Activated CD4-positive, alpha-beta T cell treated with anti-CD3 and anti-CD28 coated beads, Interleukin-2, amount 10 ng/mL, durations not matched to agents 24 days and 14 days (primary cell): ENCODE measurements at regions not wholly inside any gene's neighbourhood (a gene's known extent, or its start where the extent isn't known, plus 50 kb on each side); places are given as distances from the start of the nearest gene placed in this dataset.
"Not testable (repeated sequence)": the region's sequence is repeated elsewhere in the genome, so short reads cannot be mapped to it uniquely, and the experiment has no call there.

Experiments
- DNase-seq: peaks from one replicate; pipeline ENCODE4 v3.0.0; 2022
- H3K27ac Mint-ChIP-seq: one replicate; pipeline ENCODE4 v1.8.0; 2022; ENCODE audit warnings: mild to moderate bottlenecking, mixed read lengths
- H3K27me3 Mint-ChIP-seq: one replicate; pipeline ENCODE4 v1.8.0; 2022; ENCODE audit warnings: mixed read lengths
- H3K36me3 Mint-ChIP-seq: one replicate; pipeline ENCODE4 v1.8.0; 2022; ENCODE audit warnings: low read depth, mild to moderate bottlenecking, mixed read lengths
- H3K4me1 Mint-ChIP-seq: one replicate; pipeline ENCODE4 v1.8.0; 2021; ENCODE audit warnings: mixed read lengths
- H3K4me3 Mint-ChIP-seq: one replicate; pipeline ENCODE4 v1.8.0; 2022; ENCODE audit warnings: mild to moderate bottlenecking, moderate library complexity, mixed read lengths
- H3K9me3 Mint-ChIP-seq: one replicate; pipeline ENCODE4 v1.8.0; 2021; ENCODE audit warnings: mixed read lengths
- intact Hi-C: fragments of 100-400 bp; cut with micrococcal nuclease; formaldehyde crosslinking; loops from one replicate; pipeline ENCODE4 v1.15.1; 2023

- no peaks in the 10 kb centered on the region for H3K27me3 Mint-ChIP-seq
- no peak for DNase-seq
- H3K4me1 Mint-ChIP-seq: no peaks in the 10 kb centered on the region
- H3K27ac Mint-ChIP-seq: no peak overlapping the region
- H3K36me3 Mint-ChIP-seq: no peaks in the 10 kb centered on the region
- no peak overlapping the region for H3K4me3 Mint-ChIP-seq
- H3K9me3 Mint-ChIP-seq: no peaks in the 10 kb centered on the region
- intact Hi-C loops: loop anchor here (10.0 kb wide), 1 partner anchor 125 kb away; no protein-coding TSS in a partner anchor
Observed at GRCh38 chr6:150689900-150690590, 90.4 kb downstream of the PLEKHG1 start.

- no peak for DNase-seq
- Mint-ChIP-seq H3K4me3 (no peak overlapping the region), H3K27ac (no peak overlapping the region), H3K4me1 (no peaks in the 10 kb centered on the region), H3K9me3 (no peaks in the 10 kb centered on the region), H3K36me3 (no peaks in the 10 kb centered on the region), H3K27me3 (peaks cover 4% of the 10 kb centered on the region)
- intact Hi-C loops: no loop called here
Observed at GRCh38 chr6:150690681-150691080, 91.0 kb downstream of the PLEKHG1 start.

- no peak for DNase-seq
- no peak overlapping the region for H3K4me3 Mint-ChIP-seq
- no peaks in the 10 kb centered on the region for H3K36me3 Mint-ChIP-seq
- no peaks in the 10 kb centered on the region for H3K9me3 Mint-ChIP-seq
- intact Hi-C loops: no loop called here
- no peak overlapping the region for H3K27ac Mint-ChIP-seq
- H3K27me3 Mint-ChIP-seq: peaks cover 4% of the 10 kb centered on the region
- no peaks in the 10 kb centered on the region for H3K4me1 Mint-ChIP-seq
Observed at GRCh38 chr6:150691463-150691862, 91.8 kb downstream of the PLEKHG1 start.

GRCh38 chr6:150692604-150693003 lies 92.9 kb downstream of the PLEKHG1 start:
- no peak overlapping the region for H3K27ac Mint-ChIP-seq
- no peaks in the 10 kb centered on the region for H3K4me1 Mint-ChIP-seq

GRCh38 chr6:150694889-150695288 lies 95.2 kb downstream of the PLEKHG1 start:
- Mint-ChIP-seq H3K4me3 (no peak overlapping the region), H3K9me3 (no peaks in the 10 kb centered on the region), H3K27me3 (peaks cover 9% of the 10 kb centered on the region), H3K4me1 (no peaks in the 10 kb centered on the region), H3K36me3 (no peaks in the 10 kb centered on the region), H3K27ac (no peak overlapping the region)
- intact Hi-C loops: no loop called here
- no peak for DNase-seq

More at GRCh38 chr6:150692604-150693003, 92.9 kb downstream of the PLEKHG1 start:
- no peak for DNase-seq
- intact Hi-C loops: no loop called here
- Mint-ChIP-seq H3K36me3 (no peaks in the 10 kb centered on the region), H3K9me3 (no peaks in the 10 kb centered on the region), H3K27me3 (peaks cover 6% of the 10 kb centered on the region), H3K4me3 (no peak overlapping the region)

- peaks cover 9% of the 10 kb centered on the region for H3K27me3 Mint-ChIP-seq
- H3K4me3 Mint-ChIP-seq: no peak overlapping the region
- intact Hi-C loops: no loop called here
- no peaks in the 10 kb centered on the region for H3K9me3 Mint-ChIP-seq
- DNase-seq: no peak
- H3K4me1 Mint-ChIP-seq: no peaks in the 10 kb centered on the region
- no peaks in the 10 kb centered on the region for H3K36me3 Mint-ChIP-seq
- no peak overlapping the region for H3K27ac Mint-ChIP-seq
Observed at GRCh38 chr6:150695652-150696051, 96.0 kb downstream of the PLEKHG1 start.

- H3K4me1 Mint-ChIP-seq: no peaks in the 10 kb centered on the region
- no peak overlapping the region for H3K4me3 Mint-ChIP-seq
- intact Hi-C loops: no loop called here
- no peaks in the 10 kb centered on the region for H3K9me3 Mint-ChIP-seq
- no peak overlapping the region for H3K27ac Mint-ChIP-seq
- DNase-seq: no peak
- H3K36me3 Mint-ChIP-seq: no peaks in the 10 kb centered on the region
- H3K27me3 Mint-ChIP-seq: peaks cover 9% of the 10 kb centered on the region
Observed at GRCh38 chr6:150696190-150696589, 96.5 kb downstream of the PLEKHG1 start.

- DNase-seq, intact Hi-C loops, H3K9me3 Mint-ChIP-seq, H3K4me1 Mint-ChIP-seq, H3K27me3 Mint-ChIP-seq, H3K36me3 Mint-ChIP-seq, H3K4me3 Mint-ChIP-seq, H3K27ac Mint-ChIP-seq: not testable (repeated sequence)
Observed at GRCh38 chr6:150696918-150697317, 97.2 kb downstream of the PLEKHG1 start.

DNA sequence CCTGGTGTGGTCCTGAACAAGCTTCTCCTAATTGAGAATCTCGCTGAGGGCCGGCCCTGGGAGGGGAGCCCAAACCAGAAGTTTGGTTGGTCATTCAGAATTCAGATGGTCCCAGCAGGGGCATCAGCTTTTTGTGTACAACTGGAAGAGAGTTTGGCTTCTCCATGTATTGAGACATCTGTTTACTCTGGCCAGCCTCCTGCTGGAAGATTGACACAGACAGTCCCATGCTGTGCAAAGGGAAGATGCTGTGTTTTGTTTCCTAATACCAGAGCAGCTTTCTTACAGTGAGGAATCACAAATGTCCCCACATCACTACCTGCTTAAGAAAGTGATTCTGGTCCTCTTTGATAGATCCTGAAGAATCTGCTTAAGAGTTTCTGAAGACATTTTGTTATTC lies 97.8 kb downstream of the PLEKHG1 start:
- no peak for DNase-seq
- no peaks in the 10 kb centered on the region for H3K4me1 Mint-ChIP-seq
- H3K9me3 Mint-ChIP-seq: no peaks in the 10 kb centered on the region
- intact Hi-C loops: no loop called here
- H3K27me3 Mint-ChIP-seq: peaks cover 9% of the 10 kb centered on the region
- H3K27ac Mint-ChIP-seq: no peak overlapping the region
- H3K4me3 Mint-ChIP-seq: no peak overlapping the region
- H3K36me3 Mint-ChIP-seq: no peaks in the 10 kb centered on the region

- H3K27ac Mint-ChIP-seq: no peak overlapping the region
- H3K4me1 Mint-ChIP-seq: no peaks in the 10 kb centered on the region
- intact Hi-C loops: no loop called here
- H3K36me3 Mint-ChIP-seq: no peaks in the 10 kb centered on the region
- no peak overlapping the region for H3K4me3 Mint-ChIP-seq
- H3K27me3 Mint-ChIP-seq: peaks cover 12% of the 10 kb centered on the region
- no peak for DNase-seq
- no peaks in the 10 kb centered on the region for H3K9me3 Mint-ChIP-seq
Observed at GRCh38 chr6:150698391-150698790, 98.7 kb downstream of the PLEKHG1 start.

DNA sequence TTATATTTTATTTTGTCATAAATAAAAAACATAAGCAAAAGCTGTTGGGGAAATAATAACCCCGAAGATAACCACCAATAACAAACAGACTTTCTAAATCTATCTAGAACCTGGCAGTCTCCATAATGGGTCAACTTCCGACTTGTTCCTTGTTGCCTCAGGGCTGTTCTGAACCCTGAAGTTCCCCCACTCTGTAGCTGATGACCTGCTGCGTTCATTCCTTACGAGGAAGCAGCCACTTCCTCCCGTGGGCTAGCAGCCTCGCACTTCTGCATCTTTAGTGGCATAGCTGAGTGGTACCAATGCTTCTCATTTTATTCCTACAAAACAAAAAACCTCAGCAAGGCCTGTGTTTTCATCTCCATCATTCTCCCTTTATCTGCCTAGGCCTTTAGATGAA lies 103.0 kb downstream of the PLEKHG1 start:
- no peak for DNase-seq
- Mint-ChIP-seq H3K27ac (no peak overlapping the region), H3K9me3 (no peaks in the 10 kb centered on the region), H3K27me3 (peaks cover 5% of the 10 kb centered on the region), H3K36me3 (no peaks in the 10 kb centered on the region), H3K4me3 (no peak overlapping the region), H3K4me1 (no peaks in the 10 kb centered on the region)
- intact Hi-C loops: no loop called here

DNA sequence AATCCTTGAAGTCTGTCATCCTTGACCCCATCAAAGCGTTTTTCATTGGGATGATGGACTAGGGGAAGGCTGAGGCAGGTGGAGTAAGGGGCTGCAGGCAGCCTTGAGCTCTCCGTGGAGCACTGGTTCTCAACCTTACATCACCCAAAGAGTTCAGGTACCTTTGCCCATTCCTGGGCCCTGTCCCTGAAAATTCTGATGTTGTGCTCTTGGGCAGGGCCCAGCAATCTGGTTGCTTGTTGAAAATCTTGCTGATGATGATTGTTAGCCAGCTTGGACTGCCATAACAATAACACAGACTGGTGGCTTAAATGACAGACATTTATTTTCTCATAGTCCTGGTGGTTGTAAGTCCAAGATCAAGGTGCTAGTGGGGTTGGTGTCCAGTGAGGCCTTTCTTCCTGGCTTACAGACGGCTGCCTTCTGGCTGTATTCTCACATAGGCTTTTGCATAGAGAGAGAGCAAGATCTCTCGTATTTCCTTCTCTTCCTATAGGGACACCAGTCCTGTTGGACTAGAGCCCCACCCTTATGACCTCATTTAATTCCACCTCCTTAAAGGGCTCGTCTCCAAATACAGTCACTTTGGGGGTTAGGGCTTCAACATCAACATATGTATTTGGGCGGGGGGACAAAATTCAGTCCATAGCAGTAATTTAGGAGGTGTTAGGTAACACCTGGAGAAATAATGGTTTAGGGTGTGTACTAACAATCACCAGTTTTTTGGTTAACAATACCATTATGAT lies 104.9 kb downstream of the PLEKHG1 start:
- H3K9me3 Mint-ChIP-seq: no peaks in the 10 kb centered on the region
- H3K27me3 Mint-ChIP-seq: peaks cover 4% of the 10 kb centered on the region
- no peak for DNase-seq
- H3K36me3 Mint-ChIP-seq: no peaks in the 10 kb centered on the region
- no peak overlapping the region for H3K27ac Mint-ChIP-seq
- H3K4me3 Mint-ChIP-seq: no peak overlapping the region
- intact Hi-C loops: no loop called here
- no peaks in the 10 kb centered on the region for H3K4me1 Mint-ChIP-seq

- H3K9me3 Mint-ChIP-seq: no peaks in the 10 kb centered on the region
- peaks cover 4% of the 10 kb centered on the region for H3K27me3 Mint-ChIP-seq
- H3K27ac Mint-ChIP-seq: no peak overlapping the region
- H3K4me1 Mint-ChIP-seq: no peaks in the 10 kb centered on the region
- no peaks in the 10 kb centered on the region for H3K36me3 Mint-ChIP-seq
- intact Hi-C loops: no loop called here
- no peak overlapping the region for H3K4me3 Mint-ChIP-seq
- DNase-seq: no peak
Observed at GRCh38 chr6:150705392-150705791, 105.7 kb downstream of the PLEKHG1 start.

DNA sequence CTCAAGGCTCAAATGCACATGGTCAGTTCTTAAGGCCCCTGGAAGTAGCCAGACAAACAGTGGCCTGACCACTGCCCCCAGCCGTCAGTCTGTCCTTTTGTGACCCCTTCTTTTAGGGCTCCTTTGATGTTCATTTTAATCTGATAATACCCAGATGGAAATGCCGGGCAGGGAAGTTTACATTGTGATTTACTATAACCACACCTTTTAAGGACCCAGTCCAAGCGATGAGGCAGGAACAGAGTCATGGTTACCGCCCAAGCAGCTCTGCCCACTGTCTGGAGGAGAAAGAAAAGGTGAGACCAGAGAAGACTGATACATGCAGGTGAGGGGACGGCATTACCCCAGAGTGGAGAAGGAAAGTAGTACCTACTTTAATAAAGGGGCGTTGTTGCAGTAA lies 110.6 kb downstream of the PLEKHG1 start:
- H3K4me3 Mint-ChIP-seq: no peak overlapping the region
- H3K27ac Mint-ChIP-seq: no peak overlapping the region
- no peaks in the 10 kb centered on the region for H3K9me3 Mint-ChIP-seq
- no peaks in the 10 kb centered on the region for H3K4me1 Mint-ChIP-seq
- no peaks in the 10 kb centered on the region for H3K36me3 Mint-ChIP-seq
- H3K27me3 Mint-ChIP-seq: peaks cover 6% of the 10 kb centered on the region
- no peak for DNase-seq
- intact Hi-C loops: no loop called here
